K562 (cell line): ENCODE measurements at regions not wholly inside any gene's neighbourhood (a gene's known extent, or its start where the extent isn't known, plus 50 kb on each side); places are given as distances from the start of the nearest gene placed in this dataset.

Experiments used
- ATAC-seq: fragments of 200-7000 bp; cut with Tn5 transposase; 3 replicates; pipeline ENCODE4 v1.9.1; 2020; ENCODE audit warnings: moderate library complexity
- BruUV-seq: library from RNA; stranded (reverse); fragments of 400-500 nt; replicated peaks from 2 replicates; lab custom pipeline; 2021; lab: Mats Ljungman, UMichigan
- CTCF ChIA-PET: fragments of 300-600 bp; formaldehyde crosslinking; extraction: SDS; loops from one replicate; lab custom pipeline; 2021; ENCODE audit warnings: low intra/inter-chr PET ratio; lab: Yijun Ruan, JAX
- POLR2A ChIA-PET: fragments of 300-600, 350-650 bp; sonication (Branson Sonifier 250); formaldehyde crosslinking; extraction: SDS; loops from one replicate; lab custom pipeline; 2021; ENCODE audit warnings: antibody characterized with exemption, inconsistent platforms; lab: Yijun Ruan, JAX
- DNase-seq, 4 experiments: peaks; one replicate each; pipeline versions ENCODE4 v3.0.0 to v3.0.0-alpha.2; 2011 to 2018; ENCODE audit warnings: low spot score in 3 of 4, mixed read lengths in 3 of 4; ENCODE audit errors: extremely low read depth in 1 of 4
- FAIRE-seq: peaks from 2 replicates; lab custom pipeline; 2011; peaks lifted over from hg19 to GRCh38; lab: Jason Lieb, UNC
- H2AFZ ChIP-seq: 2 replicates; pipeline ENCODE4 v1.6.0; 2011; ENCODE audit warnings: low read depth, low read length, control low read depth, inconsistent platforms
- H3K27ac ChIP-seq: fragments of 200-600 bp; 3 replicates; pipeline ENCODE4 v1.8.0; 2011; ENCODE audit warnings: low read depth, mild to moderate bottlenecking, control low read depth, inconsistent platforms, low read length, moderate library complexity, mixed read lengths; ENCODE audit errors: extremely low read depth
- H3K27me3 ChIP-seq, 2 experiments: fragments of 300-600 bp in 1 of 2; 2 replicates in 1 of 2; 3 replicates in 1 of 2; pipeline versions ENCODE4 v1.6.0 to v1.8.0; 2011; ENCODE audit warnings: inconsistent platforms in 2 of 2, low read length in 2 of 2, mild to moderate bottlenecking in 1 of 2, mixed read lengths in 1 of 2, moderate library complexity in 1 of 2; ENCODE audit not compliant: control insufficient read depth in 2 of 2, insufficient read depth in 2 of 2
- H3K36me3 ChIP-seq: fragments of 300-600 bp; 3 replicates; pipeline ENCODE4 v1.8.0; 2011; ENCODE audit warnings: mild to moderate bottlenecking, low read length, inconsistent platforms; ENCODE audit not compliant: control insufficient read depth, insufficient read depth
- H3K4me1 ChIP-seq, 2 experiments: fragments of 200-600 bp in 1 of 2; replicated peaks in 1 of 2; 2 replicates in 1 of 2; 3 replicates in 1 of 2; pipeline versions ENCODE4 v1.5.1 to v1.8.0; 2011; ENCODE audit warnings: inconsistent platforms in 2 of 2, low read length in 2 of 2, mild to moderate bottlenecking in 1 of 2, mixed read lengths in 1 of 2, moderate library complexity in 1 of 2; ENCODE audit not compliant: control insufficient read depth in 2 of 2, insufficient read depth in 2 of 2
- H3K4me2 ChIP-seq: 2 replicates; pipeline ENCODE4 v1.6.1; 2011; ENCODE audit warnings: low read length, control low read depth, inconsistent platforms, mixed read lengths; ENCODE audit not compliant: insufficient read depth
- H3K4me3 ChIP-seq: fragments of 200-600 bp; sonication (generic), shearing (Covaris generic); 2 replicates; pipeline ENCODE4 v1.5.1; 2016; ENCODE audit warnings: control low read depth, inconsistent platforms
- H3K79me2 ChIP-seq: fragments of 200-600 bp; 3 replicates; pipeline ENCODE4 v1.8.0; 2011; ENCODE audit warnings: low read length, inconsistent platforms; ENCODE audit not compliant: control insufficient read depth, insufficient read depth
- H3K9ac ChIP-seq, 2 experiments: 2 replicates each; pipeline versions ENCODE4 v1.6.0 to v1.6.1; 2011; ENCODE audit warnings: low read depth in 2 of 2, low read length in 2 of 2, control low read depth in 1 of 2, inconsistent platforms in 1 of 2, mild to moderate bottlenecking in 1 of 2, mixed read lengths in 1 of 2; ENCODE audit not compliant: insufficient read depth in 1 of 2
- H3K9me1 ChIP-seq: one replicate; pipeline ENCODE4 v1.6.0; 2011; ENCODE audit warnings: inconsistent platforms, mild to moderate bottlenecking, low read length, moderate library complexity; ENCODE audit not compliant: control insufficient read depth, insufficient read depth
- H3K9me3 ChIP-seq: replicated peaks from 2 replicates; pipeline ENCODE4 v1.5.1; 2011; ENCODE audit warnings: low read depth, low read length, inconsistent platforms; ENCODE audit not compliant: control insufficient read depth, insufficient read depth
- H4K20me1 ChIP-seq: replicated peaks from 2 replicates; pipeline ENCODE4 v1.6.1; 2011; ENCODE audit warnings: low read length, inconsistent platforms, mixed read lengths; ENCODE audit not compliant: control insufficient read depth, insufficient read depth
- MIER1 ChIP-seq: fragments of 450-650 bp; IDR thresholded peaks from 2 replicates; pipeline ENCODE4 v1.6.1; 2016; ENCODE audit warnings: antibody characterized with exemption, mild to moderate bottlenecking, low read depth
- PTTG1 ChIP-seq: fragments of 450-650 bp; IDR thresholded peaks from 2 replicates; pipeline ENCODE4 v1.6.1; 2016; ENCODE audit warnings: low read depth, mild to moderate bottlenecking, missing genetic modification characterization, missing compliant biosample characterization
- SMARCE1 ChIP-seq: fragments of 450-650 bp; IDR thresholded peaks from 2 replicates; pipeline ENCODE4 v1.7.1; 2016; ENCODE audit warnings: mild to moderate bottlenecking
- TOE1 ChIP-seq, 2 experiments: fragments of 450-650 bp in 1 of 2; sonication (generic) in 1 of 2; formaldehyde crosslinking in 1 of 2; IDR thresholded peaks; 2 replicates each; pipeline versions ENCODE4 v1.7.1 to v1.8.0; 2016 to 2022; ENCODE audit warnings: borderline replicate concordance in 2 of 2, mild to moderate bottlenecking in 2 of 2, antibody characterized with exemption in 1 of 2, inconsistent platforms in 1 of 2, low read depth in 1 of 2, missing genetic modification reagents in 1 of 2, moderate library complexity in 1 of 2
- ZNF586 ChIP-seq: fragments of 450-650 bp; formaldehyde crosslinking; conservative IDR thresholded peaks from 2 replicates; pipeline ENCODE4 v1.4.0; 2020; ENCODE audit warnings: mild to moderate bottlenecking, moderate library complexity
- WGBS: fragments of 100-300 bp; shearing (Covaris generic); methylation state at CpG from one replicate; pipeline ENCODE4 v1.1.6; 2016; ENCODE audit warnings: low coverage, mixed read lengths; ENCODE audit not compliant: insufficient coverage; ENCODE audit errors: missing lambda C conversion rate; 5-methylcytosine and 5-hydroxymethylcytosine counted together
- in situ Hi-C: fragments of 300-500 bp; cut with MboI; formaldehyde crosslinking; loops from 4 replicates; pipeline ENCODE4 v1.15.0; 2018; ENCODE audit warnings: inconsistent platforms, mixed read lengths
- intact Hi-C: fragments of 100-400 bp; cut with micrococcal nuclease; formaldehyde crosslinking; loops from 2 replicates; pipeline ENCODE4 v1.14.2; 2022
- TF ChIP-seq, protein P1 (sequence below): fragments of 250-450 bp; sonication (Bioruptor Pico); IDR thresholded peaks from 2 replicates; pipeline ENCODE4 v1.5.0; 2022; ENCODE audit warnings: mild to moderate bottlenecking
- TF ChIP-seq, protein P2 (sequence below): fragments of 450-650 bp; IDR thresholded peaks from one replicate; pipeline ENCODE4 v1.6.1; 2018; ENCODE audit warnings: mild to moderate bottlenecking, moderate library complexity; ENCODE audit not compliant: partially characterized antibody
- TF ChIP-seq, protein P3 (sequence below): fragments of 200-800 bp; sonication (Bioruptor generic); IDR thresholded peaks from 2 replicates; pipeline ENCODE4 v1.6.1; 2017; ENCODE audit warnings: missing genetic modification characterization, missing compliant biosample characterization

DNA sequence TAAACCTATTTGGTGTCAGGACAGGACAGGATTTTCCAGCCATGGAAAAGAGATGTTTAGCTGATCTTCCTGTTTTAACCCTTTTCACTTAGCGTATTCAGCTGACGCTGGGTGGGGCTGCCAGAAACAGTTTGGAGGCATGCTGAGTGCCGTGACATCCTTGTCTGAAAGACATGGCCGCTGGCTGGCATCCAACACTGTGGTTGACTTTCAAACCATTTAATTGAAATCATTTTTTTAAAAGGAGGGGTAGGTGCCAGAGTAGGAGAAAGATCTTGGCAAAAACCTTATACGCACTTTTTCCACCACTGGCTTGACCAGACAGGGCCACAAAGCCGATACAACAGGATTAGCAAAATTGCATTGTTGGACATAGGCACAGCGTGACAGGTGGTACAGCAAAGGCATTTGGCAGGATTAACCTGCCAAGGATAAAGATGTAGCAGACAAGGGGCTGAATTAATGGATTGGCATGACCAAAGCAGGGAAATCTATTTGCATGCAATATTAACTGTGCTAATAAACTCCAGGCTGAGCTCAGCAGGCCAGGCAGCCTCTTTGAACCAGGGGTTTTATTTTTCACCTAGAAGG, 131.8 kb upstream of the TOPAZ1 start:
- BruUV-seq: no TSS peak
- H3K27me3 ChIP-seq: peaks cover 20 to 69% of the 10 kb centered on the region in 2 experiments
- H3K27ac ChIP-seq: no peak overlapping the region
- H3K79me2 ChIP-seq: no peaks in the 10 kb centered on the region
- H3K4me2 ChIP-seq: no peak overlapping the region
- peaks cover 0 to 4% of the 10 kb centered on the region in 2 experiments; a peak in 2 of 5 replicates for H3K4me1 ChIP-seq
- intact Hi-C loops: loop anchor here (5.0 kb wide), 1 partner anchor 343 kb away; no protein-coding TSS in a partner anchor
- peaks cover 6% of the 10 kb centered on the region for H4K20me1 ChIP-seq
- no peak overlapping the region for H2AFZ ChIP-seq
- 2% methylated on average over 7 of the region's 7 CpGs for WGBS
- no peak overlapping the region for H3K9ac ChIP-seq
- CTCF ChIA-PET: no interaction called here
- in situ Hi-C loops: no loop called here
- ATAC-seq: no peak
- peak; percentile 35 for FAIRE-seq
- no peak overlapping the region for H3K4me3 ChIP-seq
- POLR2A ChIA-PET: interaction anchor here (0.7 kb wide), 1 partner anchor 10 kb away, joined by 3 read pairs; no protein-coding TSS in a partner anchor
- H3K9me3 ChIP-seq: no peaks in the 10 kb centered on the region
- no peak for DNase-seq
- TF ChIP-seq TOE1 (IDR thresholded peaks at IDR 0.05; ENCODE audit: borderline replicate concordance) (no peak), TOE1 (CRISPR knock-in tag; IDR thresholded peaks at IDR 0.05; ENCODE audit: borderline replicate concordance, low read depth) (no peak), MIER1 (no peak), PTTG1 (tag) (no peak), SMARCE1 (no peak), ZNF586 (no peak)
- TF ChIP-seq, protein P1, sequence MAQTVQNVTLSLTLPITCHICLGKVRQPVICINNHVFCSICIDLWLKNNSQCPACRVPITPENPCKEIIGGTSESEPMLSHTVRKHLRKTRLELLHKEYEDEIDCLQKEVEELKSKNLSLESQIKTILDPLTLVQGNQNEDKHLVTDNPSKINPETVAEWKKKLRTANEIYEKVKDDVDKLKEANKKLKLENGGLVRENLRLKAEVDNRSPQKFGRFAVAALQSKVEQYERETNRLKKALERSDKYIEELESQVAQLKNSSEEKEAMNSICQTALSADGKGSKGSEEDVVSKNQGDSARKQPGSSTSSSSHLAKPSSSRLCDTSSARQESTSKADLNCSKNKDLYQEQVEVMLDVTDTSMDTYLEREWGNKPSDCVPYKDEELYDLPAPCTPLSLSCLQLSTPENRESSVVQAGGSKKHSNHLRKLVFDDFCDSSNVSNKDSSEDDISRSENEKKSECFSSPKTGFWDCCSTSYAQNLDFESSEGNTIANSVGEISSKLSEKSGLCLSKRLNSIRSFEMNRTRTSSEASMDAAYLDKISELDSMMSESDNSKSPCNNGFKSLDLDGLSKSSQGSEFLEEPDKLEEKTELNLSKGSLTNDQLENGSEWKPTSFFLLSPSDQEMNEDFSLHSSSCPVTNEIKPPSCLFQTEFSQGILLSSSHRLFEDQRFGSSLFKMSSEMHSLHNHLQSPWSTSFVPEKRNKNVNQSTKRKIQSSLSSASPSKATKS (CRISPR knock-in tag): no peak
- TF ChIP-seq, protein P2, sequence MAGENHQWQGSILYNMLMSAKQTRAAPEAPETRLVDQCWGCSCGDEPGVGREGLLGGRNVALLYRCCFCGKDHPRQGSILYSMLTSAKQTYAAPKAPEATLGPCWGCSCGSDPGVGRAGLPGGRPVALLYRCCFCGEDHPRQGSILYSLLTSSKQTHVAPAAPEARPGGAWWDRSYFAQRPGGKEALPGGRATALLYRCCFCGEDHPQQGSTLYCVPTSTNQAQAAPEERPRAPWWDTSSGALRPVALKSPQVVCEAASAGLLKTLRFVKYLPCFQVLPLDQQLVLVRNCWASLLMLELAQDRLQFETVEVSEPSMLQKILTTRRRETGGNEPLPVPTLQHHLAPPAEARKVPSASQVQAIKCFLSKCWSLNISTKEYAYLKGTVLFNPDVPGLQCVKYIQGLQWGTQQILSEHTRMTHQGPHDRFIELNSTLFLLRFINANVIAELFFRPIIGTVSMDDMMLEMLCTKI: no peak
- TF ChIP-seq, protein P3, sequence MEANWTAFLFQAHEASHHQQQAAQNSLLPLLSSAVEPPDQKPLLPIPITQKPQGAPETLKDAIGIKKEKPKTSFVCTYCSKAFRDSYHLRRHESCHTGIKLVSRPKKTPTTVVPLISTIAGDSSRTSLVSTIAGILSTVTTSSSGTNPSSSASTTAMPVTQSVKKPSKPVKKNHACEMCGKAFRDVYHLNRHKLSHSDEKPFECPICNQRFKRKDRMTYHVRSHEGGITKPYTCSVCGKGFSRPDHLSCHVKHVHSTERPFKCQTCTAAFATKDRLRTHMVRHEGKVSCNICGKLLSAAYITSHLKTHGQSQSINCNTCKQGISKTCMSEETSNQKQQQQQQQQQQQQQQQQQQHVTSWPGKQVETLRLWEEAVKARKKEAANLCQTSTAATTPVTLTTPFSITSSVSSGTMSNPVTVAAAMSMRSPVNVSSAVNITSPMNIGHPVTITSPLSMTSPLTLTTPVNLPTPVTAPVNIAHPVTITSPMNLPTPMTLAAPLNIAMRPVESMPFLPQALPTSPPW (CRISPR knock-in tag): no peak
- TF ChIP-seq, all 486 proteins: peak for 0
- H3K36me3 ChIP-seq: no peaks in the 10 kb centered on the region
- no peaks in the 10 kb centered on the region for H3K9me1 ChIP-seq
